SK-N-SH treated with all-trans-retinoic acid at 6 μM for 48 hours (cell line): ENCODE measurements at regions not wholly inside any gene's neighbourhood (a gene's known extent, or its start where the extent isn't known, plus 50 kb on each side); places are given as distances from the start of the nearest gene placed in this dataset.

Experiments
- ATAC-seq: fragments of 200-7000 bp; cut with Tn5 transposase; 3 replicates; pipeline ENCODE4 v1.9.1; 2020; ENCODE audit warnings: mild to moderate bottlenecking, moderate library complexity
- ARNTL ChIP-seq: fragments of 450-650 bp; formaldehyde crosslinking; IDR thresholded peaks from 2 replicates; pipeline ENCODE4 v1.5.0; 2020; ENCODE audit warnings: low read depth, mild to moderate bottlenecking, moderate library complexity, borderline replicate concordance
- BACH2 ChIP-seq: fragments of 250-450 bp; sonication (Bioruptor Pico); IDR thresholded peaks from 2 replicates; pipeline ENCODE4 v1.9.0; 2021; ENCODE audit warnings: mild to moderate bottlenecking, borderline replicate concordance
- CSDC2 ChIP-seq: fragments of 250-450 bp; sonication (Bioruptor Pico); IDR thresholded peaks from 2 replicates; pipeline ENCODE4 v1.5.0; 2020; ENCODE audit warnings: mild to moderate bottlenecking, moderate library complexity
- ESRRG ChIP-seq: fragments of 250-450 bp; sonication (Bioruptor Pico); IDR thresholded peaks from 2 replicates; pipeline ENCODE4 v1.6.1; 2021; ENCODE audit warnings: mild to moderate bottlenecking
- ISL1 ChIP-seq: fragments of 250-450 bp; sonication (Bioruptor Pico); IDR thresholded peaks from 2 replicates; pipeline ENCODE4 v2.1.2; 2022; ENCODE audit warnings: mild to moderate bottlenecking, moderate library complexity
- OSR1 ChIP-seq: fragments of 250-450 bp; sonication (Bioruptor Pico); IDR thresholded peaks from 2 replicates; pipeline ENCODE4 v1.8.0; 2022; ENCODE audit warnings: moderate library complexity, mild to moderate bottlenecking, inconsistent platforms
- PPARA ChIP-seq: fragments of 250-450 bp; sonication (Bioruptor Pico); IDR thresholded peaks from 2 replicates; pipeline ENCODE4 v1.5.0; 2020; ENCODE audit warnings: mild to moderate bottlenecking, borderline replicate concordance
- RARB ChIP-seq: fragments of 250-450 bp; sonication (Bioruptor Pico); IDR thresholded peaks from 2 replicates; pipeline ENCODE4 v1.8.0; 2021; ENCODE audit warnings: mild to moderate bottlenecking, moderate library complexity
- SNAI2 ChIP-seq: fragments of 250-450 bp; sonication (Bioruptor Pico); IDR thresholded peaks from 2 replicates; pipeline ENCODE4 v1.5.0; 2020; ENCODE audit warnings: mild to moderate bottlenecking, moderate library complexity
- TCF4 ChIP-seq: fragments of 250-450 bp; sonication (Bioruptor Pico); IDR thresholded peaks from 2 replicates; pipeline ENCODE4 v1.8.0; 2021; ENCODE audit warnings: mild to moderate bottlenecking, moderate library complexity, borderline replicate concordance
- TOX ChIP-seq: fragments of 250-450 bp; sonication (Bioruptor Pico); IDR thresholded peaks from 2 replicates; pipeline ENCODE4 v1.8.0; 2021; ENCODE audit warnings: mild to moderate bottlenecking, moderate library complexity, borderline replicate concordance
- ZC3H10 ChIP-seq: fragments of 250-450 bp; sonication (Bioruptor Pico); IDR thresholded peaks from 2 replicates; pipeline ENCODE4 v1.5.1; 2021; ENCODE audit warnings: mild to moderate bottlenecking, moderate library complexity
- ZFP30 ChIP-seq: fragments of 450-650 bp; formaldehyde crosslinking; IDR thresholded peaks from 2 replicates; pipeline ENCODE4 v1.5.0; 2022; ENCODE audit warnings: mild to moderate bottlenecking, moderate library complexity
- ZNF565 ChIP-seq: fragments of 450-650 bp; formaldehyde crosslinking; conservative IDR thresholded peaks from 2 replicates; pipeline ENCODE4 v1.5.0; 2020; ENCODE audit warnings: low read depth, mild to moderate bottlenecking, moderate library complexity
- ZNF8 ChIP-seq: fragments of 450-650 bp; formaldehyde crosslinking; IDR thresholded peaks from 2 replicates; pipeline ENCODE4 v1.5.0; 2020; ENCODE audit warnings: mild to moderate bottlenecking, moderate library complexity
- TF ChIP-seq, protein P1 (sequence below): fragments of 250-450 bp; sonication (Bioruptor Pico); IDR thresholded peaks from 2 replicates; pipeline ENCODE4 v1.5.1; 2021; ENCODE audit warnings: mild to moderate bottlenecking, moderate library complexity
- TF ChIP-seq, protein P2 (sequence below): fragments of 250-450 bp; sonication (Bioruptor Pico); IDR thresholded peaks from 2 replicates; pipeline ENCODE4 v1.8.0; 2020; ENCODE audit warnings: mild to moderate bottlenecking, moderate library complexity, borderline replicate concordance
- TF ChIP-seq, protein P3 (sequence below): fragments of 250-450 bp; sonication (Bioruptor Pico); IDR thresholded peaks from 2 replicates; pipeline ENCODE4 v1.8.0; 2021; ENCODE audit warnings: low read depth, mild to moderate bottlenecking, moderate library complexity, borderline replicate concordance
- TF ChIP-seq, protein P4 (sequence below): fragments of 250-450 bp; sonication (Bioruptor Pico); IDR thresholded peaks from 2 replicates; pipeline ENCODE4 v1.5.0; 2020; ENCODE audit warnings: mild to moderate bottlenecking, moderate library complexity
- TF ChIP-seq, protein P5 (sequence below): fragments of 250-450 bp; sonication (Bioruptor Pico); IDR thresholded peaks from 2 replicates; pipeline ENCODE4 v1.5.1; 2020; ENCODE audit warnings: low read depth, mild to moderate bottlenecking, moderate library complexity

DNA sequence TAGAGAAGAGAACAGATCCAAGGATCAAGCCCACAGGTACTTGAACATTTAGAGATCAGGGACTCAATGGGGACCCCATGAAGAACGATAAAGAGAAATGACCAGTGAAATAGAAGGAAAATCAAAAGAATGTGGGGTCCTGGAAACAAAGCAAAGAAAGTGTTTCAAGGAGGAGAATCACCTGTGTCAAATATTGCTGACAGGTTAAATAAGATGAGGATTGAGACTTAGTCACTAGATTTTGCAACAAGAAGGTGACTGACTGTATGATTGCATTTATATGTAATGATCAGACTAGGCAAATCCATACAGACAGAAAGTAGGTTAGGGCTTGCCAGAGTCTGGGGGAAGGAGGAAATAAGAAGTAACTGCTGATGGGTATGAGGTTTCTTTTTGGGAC lies 254.9 kb upstream of the NPY start:
- TF ChIP-seq ZNF565 (CRISPR knock-in tag): no peak
- TF ChIP-seq, protein P1, sequence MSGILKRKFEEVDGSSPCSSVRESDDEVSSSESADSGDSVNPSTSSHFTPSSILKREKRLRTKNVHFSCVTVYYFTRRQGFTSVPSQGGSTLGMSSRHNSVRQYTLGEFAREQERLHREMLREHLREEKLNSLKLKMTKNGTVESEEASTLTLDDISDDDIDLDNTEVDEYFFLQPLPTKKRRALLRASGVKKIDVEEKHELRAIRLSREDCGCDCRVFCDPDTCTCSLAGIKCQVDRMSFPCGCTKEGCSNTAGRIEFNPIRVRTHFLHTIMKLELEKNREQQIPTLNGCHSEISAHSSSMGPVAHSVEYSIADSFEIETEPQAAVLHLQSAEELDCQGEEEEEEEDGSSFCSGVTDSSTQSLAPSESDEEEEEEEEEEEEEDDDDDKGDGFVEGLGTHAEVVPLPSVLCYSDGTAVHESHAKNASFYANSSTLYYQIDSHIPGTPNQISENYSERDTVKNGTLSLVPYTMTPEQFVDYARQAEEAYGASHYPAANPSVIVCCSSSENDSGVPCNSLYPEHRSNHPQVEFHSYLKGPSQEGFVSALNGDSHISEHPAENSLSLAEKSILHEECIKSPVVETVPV: no peak
- TF ChIP-seq TCF4 (CRISPR knock-in tag): no peak
- TF ChIP-seq, protein P2, sequence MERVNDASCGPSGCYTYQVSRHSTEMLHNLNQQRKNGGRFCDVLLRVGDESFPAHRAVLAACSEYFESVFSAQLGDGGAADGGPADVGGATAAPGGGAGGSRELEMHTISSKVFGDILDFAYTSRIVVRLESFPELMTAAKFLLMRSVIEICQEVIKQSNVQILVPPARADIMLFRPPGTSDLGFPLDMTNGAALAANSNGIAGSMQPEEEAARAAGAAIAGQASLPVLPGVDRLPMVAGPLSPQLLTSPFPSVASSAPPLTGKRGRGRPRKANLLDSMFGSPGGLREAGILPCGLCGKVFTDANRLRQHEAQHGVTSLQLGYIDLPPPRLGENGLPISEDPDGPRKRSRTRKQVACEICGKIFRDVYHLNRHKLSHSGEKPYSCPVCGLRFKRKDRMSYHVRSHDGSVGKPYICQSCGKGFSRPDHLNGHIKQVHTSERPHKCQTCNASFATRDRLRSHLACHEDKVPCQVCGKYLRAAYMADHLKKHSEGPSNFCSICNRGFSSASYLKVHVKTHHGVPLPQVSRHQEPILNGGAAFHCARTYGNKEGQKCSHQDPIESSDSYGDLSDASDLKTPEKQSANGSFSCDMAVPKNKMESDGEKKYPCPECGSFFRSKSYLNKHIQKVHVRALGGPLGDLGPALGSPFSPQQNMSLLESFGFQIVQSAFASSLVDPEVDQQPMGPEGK (CRISPR knock-in tag): no peak
- no peak for TF ChIP-seq ESRRG (CRISPR knock-in tag)
- no peak for TF ChIP-seq PPARA (CRISPR knock-in tag)
- TF ChIP-seq, protein P3, sequence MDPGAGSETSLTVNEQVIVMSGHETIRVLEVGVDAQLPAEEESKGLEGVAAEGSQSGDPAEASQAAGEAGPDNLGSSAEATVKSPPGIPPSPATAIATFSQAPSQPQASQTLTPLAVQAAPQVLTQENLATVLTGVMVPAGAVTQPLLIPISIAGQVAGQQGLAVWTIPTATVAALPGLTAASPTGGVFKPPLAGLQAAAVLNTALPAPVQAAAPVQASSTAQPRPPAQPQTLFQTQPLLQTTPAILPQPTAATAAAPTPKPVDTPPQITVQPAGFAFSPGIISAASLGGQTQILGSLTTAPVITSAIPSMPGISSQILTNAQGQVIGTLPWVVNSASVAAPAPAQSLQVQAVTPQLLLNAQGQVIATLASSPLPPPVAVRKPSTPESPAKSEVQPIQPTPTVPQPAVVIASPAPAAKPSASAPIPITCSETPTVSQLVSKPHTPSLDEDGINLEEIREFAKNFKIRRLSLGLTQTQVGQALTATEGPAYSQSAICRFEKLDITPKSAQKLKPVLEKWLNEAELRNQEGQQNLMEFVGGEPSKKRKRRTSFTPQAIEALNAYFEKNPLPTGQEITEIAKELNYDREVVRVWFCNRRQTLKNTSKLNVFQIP (CRISPR knock-in tag): no peak
- no peak for TF ChIP-seq ARNTL (CRISPR knock-in tag)
- no peak for TF ChIP-seq ZNF8 (CRISPR knock-in tag)
- TF ChIP-seq, protein P4, sequence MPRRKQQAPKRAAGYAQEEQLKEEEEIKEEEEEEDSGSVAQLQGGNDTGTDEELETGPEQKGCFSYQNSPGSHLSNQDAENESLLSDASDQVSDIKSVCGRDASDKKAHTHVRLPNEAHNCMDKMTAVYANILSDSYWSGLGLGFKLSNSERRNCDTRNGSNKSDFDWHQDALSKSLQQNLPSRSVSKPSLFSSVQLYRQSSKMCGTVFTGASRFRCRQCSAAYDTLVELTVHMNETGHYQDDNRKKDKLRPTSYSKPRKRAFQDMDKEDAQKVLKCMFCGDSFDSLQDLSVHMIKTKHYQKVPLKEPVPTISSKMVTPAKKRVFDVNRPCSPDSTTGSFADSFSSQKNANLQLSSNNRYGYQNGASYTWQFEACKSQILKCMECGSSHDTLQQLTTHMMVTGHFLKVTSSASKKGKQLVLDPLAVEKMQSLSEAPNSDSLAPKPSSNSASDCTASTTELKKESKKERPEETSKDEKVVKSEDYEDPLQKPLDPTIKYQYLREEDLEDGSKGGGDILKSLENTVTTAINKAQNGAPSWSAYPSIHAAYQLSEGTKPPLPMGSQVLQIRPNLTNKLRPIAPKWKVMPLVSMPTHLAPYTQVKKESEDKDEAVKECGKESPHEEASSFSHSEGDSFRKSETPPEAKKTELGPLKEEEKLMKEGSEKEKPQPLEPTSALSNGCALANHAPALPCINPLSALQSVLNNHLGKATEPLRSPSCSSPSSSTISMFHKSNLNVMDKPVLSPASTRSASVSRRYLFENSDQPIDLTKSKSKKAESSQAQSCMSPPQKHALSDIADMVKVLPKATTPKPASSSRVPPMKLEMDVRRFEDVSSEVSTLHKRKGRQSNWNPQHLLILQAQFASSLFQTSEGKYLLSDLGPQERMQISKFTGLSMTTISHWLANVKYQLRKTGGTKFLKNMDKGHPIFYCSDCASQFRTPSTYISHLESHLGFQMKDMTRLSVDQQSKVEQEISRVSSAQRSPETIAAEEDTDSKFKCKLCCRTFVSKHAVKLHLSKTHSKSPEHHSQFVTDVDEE (CRISPR knock-in tag): no peak
- TF ChIP-seq ZFP30 (CRISPR knock-in tag): no peak
- no peak for ATAC-seq

DNA sequence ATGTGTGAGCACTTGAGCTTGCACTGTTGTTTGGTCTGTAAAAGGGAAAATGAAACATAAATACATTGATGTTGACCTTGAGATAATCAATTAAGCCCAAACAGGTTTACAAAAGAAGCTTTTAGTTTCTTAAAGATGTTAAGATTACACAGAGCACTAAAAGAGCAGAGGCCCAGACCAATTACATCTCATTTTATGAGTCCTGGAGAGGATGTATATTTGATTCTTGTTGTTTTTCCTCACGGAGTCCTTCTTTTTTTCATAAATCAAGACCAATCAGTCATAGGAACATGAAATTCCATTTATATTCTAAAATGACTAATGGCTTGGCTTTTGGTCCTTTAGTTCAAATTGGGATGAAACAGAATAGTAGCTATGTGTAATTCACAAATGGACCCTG lies 249.7 kb upstream of the NPY start:
- TF ChIP-seq ISL1 (0 out of 2 replicates have a peak, but pooled peaks have one; percentile 29), RARB (CRISPR knock-in tag) (no peak)
- no peak for ATAC-seq

DNA sequence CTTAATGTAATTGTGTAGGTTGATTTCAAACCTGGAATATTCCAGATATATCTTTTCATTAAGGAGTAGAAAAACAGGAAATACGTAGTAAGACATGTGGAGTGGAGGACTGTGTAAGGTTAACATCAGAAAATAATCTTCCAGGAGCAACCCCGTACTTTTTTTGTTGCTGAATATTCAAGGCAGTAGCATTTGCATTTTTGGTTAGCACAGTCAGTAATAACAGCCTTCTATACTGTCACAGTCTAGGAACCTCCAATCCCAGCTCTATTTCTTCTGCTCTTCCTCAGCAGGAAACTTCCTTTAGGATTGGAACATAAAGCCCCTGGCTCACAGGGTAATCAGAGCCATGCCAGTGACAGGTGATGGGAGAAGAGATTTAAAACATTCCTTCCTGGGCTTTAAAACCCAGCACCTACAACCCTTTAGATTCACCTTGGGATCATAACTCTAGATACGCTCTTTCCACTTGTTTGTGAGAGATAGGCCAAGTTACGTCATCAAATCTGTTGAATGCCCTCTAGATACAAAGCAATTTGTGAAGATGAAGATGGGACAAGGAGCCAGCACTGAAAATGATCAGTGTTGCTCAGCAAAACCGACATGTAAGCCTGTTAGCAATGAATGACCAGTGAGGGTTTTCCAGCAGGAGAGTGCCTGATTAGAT lies 248.5 kb upstream of the NPY start:
- TF ChIP-seq CSDC2 (CRISPR knock-in tag) (no peak), PPARA (CRISPR knock-in tag) (no peak), ZFP30 (CRISPR knock-in tag) (no peak), BACH2 (CRISPR knock-in tag) (no peak), ESRRG (CRISPR knock-in tag) (no peak), SNAI2 (CRISPR knock-in tag) (no peak), ISL1 (no peak), OSR1 (CRISPR knock-in tag) (no peak), ZC3H10 (CRISPR knock-in tag) (no peak), ZNF565 (CRISPR knock-in tag) (no peak), TOX (CRISPR knock-in tag) (no peak)
- TF ChIP-seq, protein P3 (CRISPR knock-in tag): no peak
- TF ChIP-seq, protein P2 (CRISPR knock-in tag): no peak
- TF ChIP-seq, protein P5, sequence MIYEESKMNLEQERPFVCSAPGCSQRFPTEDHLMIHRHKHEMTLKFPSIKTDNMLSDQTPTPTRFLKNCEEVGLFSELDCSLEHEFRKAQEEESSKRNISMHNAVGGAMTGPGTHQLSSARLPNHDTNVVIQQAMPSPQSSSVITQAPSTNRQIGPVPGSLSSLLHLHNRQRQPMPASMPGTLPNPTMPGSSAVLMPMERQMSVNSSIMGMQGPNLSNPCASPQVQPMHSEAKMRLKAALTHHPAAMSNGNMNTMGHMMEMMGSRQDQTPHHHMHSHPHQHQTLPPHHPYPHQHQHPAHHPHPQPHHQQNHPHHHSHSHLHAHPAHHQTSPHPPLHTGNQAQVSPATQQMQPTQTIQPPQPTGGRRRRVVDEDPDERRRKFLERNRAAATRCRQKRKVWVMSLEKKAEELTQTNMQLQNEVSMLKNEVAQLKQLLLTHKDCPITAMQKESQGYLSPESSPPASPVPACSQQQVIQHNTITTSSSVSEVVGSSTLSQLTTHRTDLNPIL: no peak
- TF ChIP-seq, protein P1: no peak
- ATAC-seq: no peak
